Right atrium auricular region (tissue), 2 donors: ENCODE measurements at regions not wholly inside any gene's neighbourhood (a gene's known extent, or its start where the extent isn't known, plus 50 kb on each side); places are given as distances from the start of the nearest gene placed in this dataset.

Experiments used
- DNase-seq: peaks from one replicate; pipeline ENCODE4 v3.0.0-alpha.2; 2019; ENCODE audit warnings: low spot score
- H3K27ac ChIP-seq, 2 donors: fragments of 200-600 bp; sonication (generic); 1 replicate in 1 of 2; 2 replicates in 1 of 2; pipeline ENCODE4 v1.5.1; 2016 to 2019
- H3K27me3 ChIP-seq, 2 donors: fragments of 200-600 bp; sonication (generic); one replicate each; pipeline versions ENCODE4 v1.5.1 to v1.6.0; 2017 to 2019
- H3K36me3 ChIP-seq: fragments of 200-600 bp; sonication (generic); one replicate; pipeline ENCODE4 v1.5.1; 2016
- H3K4me1 ChIP-seq, 2 donors: fragments of 200-600 bp; sonication (generic); one replicate each; pipeline versions ENCODE4 v1.5.1 to v1.6.0; 2017 to 2019
- H3K4me3 ChIP-seq, 2 donors: fragments of 200-600 bp; sonication (generic); 1 replicate in 1 of 2; 2 replicates in 1 of 2; pipeline ENCODE4 v1.5.1; 2017 to 2019; ENCODE audit warnings: mild to moderate bottlenecking in 1 of 2, moderate library complexity in 1 of 2
- H3K9me3 ChIP-seq, 2 donors: fragments of 200-600 bp; sonication (generic); one replicate each; pipeline ENCODE4 v1.5.1; 2019
- CTCF ChIP-seq, 2 donors: fragments of 200-600 bp; sonication (generic); IDR thresholded peaks; one replicate each; pipeline ENCODE4 v1.5.1; 2019; ENCODE audit warnings: antibody characterized with exemption in 2 of 2

- Histone ChIP-seq H3K36me3 (no peaks in the 10 kb centered on the region), H3K4me3 (no peak overlapping the region), H3K27ac (no peak overlapping the region), H3K27me3 (no peaks in the 10 kb centered on the region), H3K4me1 (no peaks in the 10 kb centered on the region), H3K9me3 (no peaks in the 10 kb centered on the region)
- no peak for TF ChIP-seq CTCF (IDR thresholded peaks at IDR 0.05)
- no peak for DNase-seq
These were observed 119.5 kb upstream of the EPHA5 start for GRCh38 chr4:65789805-65790204.

- Histone ChIP-seq H3K27me3 (no peaks in the 10 kb centered on the region), H3K36me3 (no peaks in the 10 kb centered on the region), H3K27ac (no peak overlapping the region), H3K4me1 (no peaks in the 10 kb centered on the region), H3K9me3 (no peaks in the 10 kb centered on the region), H3K4me3 (no peak overlapping the region)
- DNase-seq = no peak
- TF ChIP-seq CTCF (IDR thresholded peaks at IDR 0.05) = no peak
These were observed 119.1 kb upstream of the EPHA5 start for GRCh38 chr4:65789341-65789740.

- H3K9me3 ChIP-seq = no peaks in the 10 kb centered on the region
- no peaks in the 10 kb centered on the region for H3K4me1 ChIP-seq
- H3K4me3 ChIP-seq = no peak overlapping the region
- H3K27ac ChIP-seq = no peak overlapping the region
- DNase-seq = no peak
- H3K27me3 ChIP-seq = no peaks in the 10 kb centered on the region
- TF ChIP-seq CTCF (IDR thresholded peaks at IDR 0.05) = no peak
- H3K36me3 ChIP-seq = no peaks in the 10 kb centered on the region
These were observed 107.0 kb upstream of the EPHA5 start for GRCh38 chr4:65777270-65777669.

- H3K27ac ChIP-seq = no peak overlapping the region
- no peaks in the 10 kb centered on the region for H3K36me3 ChIP-seq
- H3K27me3 ChIP-seq = no peaks in the 10 kb centered on the region
- H3K9me3 ChIP-seq = no peaks in the 10 kb centered on the region
- H3K4me3 ChIP-seq = no peak overlapping the region
- DNase-seq = no peak
- no peaks in the 10 kb centered on the region for H3K4me1 ChIP-seq
- no peak for TF ChIP-seq CTCF (IDR thresholded peaks at IDR 0.05)
These were observed 103.3 kb upstream of the EPHA5 start for GRCh38 chr4:65773636-65774035.

- H3K9me3 ChIP-seq = no peaks in the 10 kb centered on the region
- no peak for TF ChIP-seq CTCF (IDR thresholded peaks at IDR 0.05)
- DNase-seq = no peak
- no peaks in the 10 kb centered on the region for H3K36me3 ChIP-seq
- H3K27ac ChIP-seq = no peak overlapping the region
- no peaks in the 10 kb centered on the region for H3K4me1 ChIP-seq
- H3K27me3 ChIP-seq = no peaks in the 10 kb centered on the region
- no peak overlapping the region for H3K4me3 ChIP-seq
These were observed 77.1 kb upstream of the EPHA5 start for GRCh38 chr4:65747386-65747785.

- no peaks in the 10 kb centered on the region for H3K36me3 ChIP-seq
- H3K4me3 ChIP-seq = no peak overlapping the region
- H3K27ac ChIP-seq = no peak overlapping the region
- no peaks in the 10 kb centered on the region for H3K27me3 ChIP-seq
- no peak for DNase-seq
- H3K9me3 ChIP-seq = no peaks in the 10 kb centered on the region
- TF ChIP-seq CTCF (IDR thresholded peaks at IDR 0.05) = no peak
- H3K4me1 ChIP-seq = no peaks in the 10 kb centered on the region
These were observed 67.8 kb upstream of the EPHA5 start for GRCh38 chr4:65738134-65738533.
